Transverse colon (tissue), 4 donors: ENCODE measurements at regions not wholly inside any gene's neighbourhood (a gene's known extent, or its start where the extent isn't known, plus 50 kb on each side); places are given as distances from the start of the nearest gene placed in this dataset.

Source experiments
- CTCF ChIP-seq, 5 experiments: fragments of 200-600 bp in 3 of 5; fragments of 450-650 bp in 2 of 5; sonication (generic) in 3 of 5; IDR thresholded peaks; 1 replicate in 2 of 5; 2 replicates in 3 of 5; pipeline ENCODE4 v1.5.1; 2016 to 2017; ENCODE audit warnings: antibody characterized with exemption in 5 of 5, inconsistent platforms in 3 of 5, mild to moderate bottlenecking in 2 of 5, moderate library complexity in 1 of 5
- POLR2A ChIP-seq: fragments of 450-650 bp; IDR thresholded peaks from one replicate; pipeline ENCODE4 v1.6.1; 2016; ENCODE audit warnings: antibody characterized with exemption, mild to moderate bottlenecking, moderate library complexity
- POLR2AphosphoS5 ChIP-seq, 3 donors: sonication (generic); formaldehyde crosslinking; IDR thresholded peaks; one replicate each; pipeline ENCODE4 v1.6.1; 2016; ENCODE audit warnings: antibody characterized with exemption in 3 of 3

GRCh38 chr4:9532134-9532862 is 88.1 kb downstream of the DEFB131A start:
- TF ChIP-seq CTCF (IDR thresholded peaks at IDR 0.05) (peak in 4 of 5 experiments; percentile 67 to 94 (median 77)), POLR2A (peak; percentile 52), POLR2AphosphoS5 (IDR thresholded peaks at IDR 0.05) (peak in 2 of 3 donors; percentile 21 to 69)
